Fibroblast of lung (primary cell): ENCODE measurements at regions not wholly inside any gene's neighbourhood (a gene's known extent, or its start where the extent isn't known, plus 50 kb on each side); places are given as distances from the start of the nearest gene placed in this dataset.

Source experiments
- DNase-seq, 2 donors: peaks; one replicate each; pipeline versions ENCODE4 v3.0.0 to v3.0.0-alpha.2; 2010; ENCODE audit warnings: low read depth in 2 of 2
- H2AFZ ChIP-seq: 2 replicates; pipeline ENCODE4 v1.5.1; 2012; ENCODE audit warnings: low read length, control low read depth, inconsistent platforms
- H3K27ac ChIP-seq: 2 replicates; pipeline ENCODE4 v1.5.1; 2011; ENCODE audit warnings: low read length, control low read depth; ENCODE audit not compliant: insufficient read depth
- H3K27me3 ChIP-seq: 2 replicates; pipeline ENCODE4 v1.5.1; 2011; ENCODE audit warnings: mild to moderate bottlenecking, low read length; ENCODE audit not compliant: control insufficient read depth, insufficient read depth
- H3K36me3 ChIP-seq: 2 replicates; pipeline ENCODE4 v1.5.1; 2011; ENCODE audit warnings: low read length; ENCODE audit not compliant: control insufficient read depth, insufficient read depth
- H3K4me1 ChIP-seq: 2 replicates; pipeline ENCODE4 v1.5.1; 2011; ENCODE audit warnings: low read length; ENCODE audit not compliant: control insufficient read depth, insufficient read depth; ENCODE audit errors: extremely low read depth
- H3K4me2 ChIP-seq: 2 replicates; pipeline ENCODE4 v1.5.1; 2011; ENCODE audit warnings: low read length, control low read depth; ENCODE audit not compliant: insufficient read depth; ENCODE audit errors: extremely low read depth
- H3K4me3 ChIP-seq, 4 experiments: fragments of 200-600 bp in 1 of 4; sonication (generic) in 1 of 4; replicated peaks in 1 of 4; 2 replicates each; pipeline ENCODE4 v1.5.1; 2011 to 2016; ENCODE audit warnings: low read length in 4 of 4, low read depth in 3 of 4, mild to moderate bottlenecking in 3 of 4, control low read depth in 2 of 4, inconsistent platforms in 1 of 4, mixed read lengths in 1 of 4; ENCODE audit not compliant: insufficient read depth in 1 of 4; ENCODE audit errors: control extremely low read depth in 1 of 4
- H3K79me2 ChIP-seq: 2 replicates; pipeline ENCODE4 v1.5.1; 2012; ENCODE audit warnings: mild to moderate bottlenecking, low read length, inconsistent platforms; ENCODE audit not compliant: control insufficient read depth, insufficient read depth
- H3K9ac ChIP-seq: 2 replicates; pipeline ENCODE4 v1.5.1; 2011; ENCODE audit warnings: mild to moderate bottlenecking, low read length, control low read depth; ENCODE audit not compliant: insufficient read depth
- H3K9me3 ChIP-seq: 2 replicates; pipeline ENCODE4 v1.5.1; 2012; ENCODE audit warnings: low read depth, low read length; ENCODE audit not compliant: control insufficient read depth, insufficient read depth
- H4K20me1 ChIP-seq: 2 replicates; pipeline ENCODE4 v1.5.1; 2011; ENCODE audit warnings: low read length; ENCODE audit not compliant: control insufficient read depth, insufficient read depth; ENCODE audit errors: extremely low read depth
- EZH2 ChIP-seq: IDR thresholded peaks from 2 replicates; pipeline ENCODE4 v1.5.1; 2012; ENCODE audit warnings: low read length, control low read depth, mild to moderate bottlenecking; ENCODE audit errors: missing control alignments
- TF ChIP-seq, protein P1 (sequence below), 2 donors: IDR thresholded peaks in 1 of 2; conservative IDR thresholded peaks in 1 of 2; 1 replicate in 1 of 2; 2 replicates in 1 of 2; pipeline ENCODE4 v1.5.1; 2011 to 2012; ENCODE audit warnings: low read length in 2 of 2, control low read depth in 1 of 2, inconsistent platforms in 1 of 2, low read depth in 1 of 2, mild to moderate bottlenecking in 1 of 2

DNA sequence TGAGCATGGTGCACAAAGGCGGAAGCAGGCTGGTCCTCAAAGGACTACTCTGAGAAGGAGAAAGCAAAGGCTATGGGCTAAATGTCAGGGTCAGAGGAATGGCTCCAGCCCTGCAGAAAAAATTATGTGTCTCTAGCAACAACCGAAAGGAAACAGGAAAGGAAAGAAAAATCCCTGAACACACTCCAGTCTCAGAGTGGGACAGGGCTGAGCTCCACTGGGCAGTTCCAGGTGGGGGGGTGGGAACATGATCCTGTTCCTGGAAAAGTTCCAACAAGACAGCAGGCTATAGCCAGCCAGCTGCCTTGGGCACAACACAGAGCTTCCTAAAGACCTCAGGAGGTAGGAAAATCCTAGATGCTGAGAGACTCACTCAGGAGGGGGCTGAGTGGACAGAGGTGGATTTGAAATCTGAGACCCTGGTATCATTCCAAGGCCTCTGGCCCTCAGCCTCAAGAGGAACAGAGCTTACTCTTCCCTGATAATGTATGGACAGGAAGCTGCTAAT lies 1088.2 kb downstream of the TBC1D22A start:
- TF ChIP-seq, protein P1, sequence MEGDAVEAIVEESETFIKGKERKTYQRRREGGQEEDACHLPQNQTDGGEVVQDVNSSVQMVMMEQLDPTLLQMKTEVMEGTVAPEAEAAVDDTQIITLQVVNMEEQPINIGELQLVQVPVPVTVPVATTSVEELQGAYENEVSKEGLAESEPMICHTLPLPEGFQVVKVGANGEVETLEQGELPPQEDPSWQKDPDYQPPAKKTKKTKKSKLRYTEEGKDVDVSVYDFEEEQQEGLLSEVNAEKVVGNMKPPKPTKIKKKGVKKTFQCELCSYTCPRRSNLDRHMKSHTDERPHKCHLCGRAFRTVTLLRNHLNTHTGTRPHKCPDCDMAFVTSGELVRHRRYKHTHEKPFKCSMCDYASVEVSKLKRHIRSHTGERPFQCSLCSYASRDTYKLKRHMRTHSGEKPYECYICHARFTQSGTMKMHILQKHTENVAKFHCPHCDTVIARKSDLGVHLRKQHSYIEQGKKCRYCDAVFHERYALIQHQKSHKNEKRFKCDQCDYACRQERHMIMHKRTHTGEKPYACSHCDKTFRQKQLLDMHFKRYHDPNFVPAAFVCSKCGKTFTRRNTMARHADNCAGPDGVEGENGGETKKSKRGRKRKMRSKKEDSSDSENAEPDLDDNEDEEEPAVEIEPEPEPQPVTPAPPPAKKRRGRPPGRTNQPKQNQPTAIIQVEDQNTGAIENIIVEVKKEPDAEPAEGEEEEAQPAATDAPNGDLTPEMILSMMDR (conservative IDR thresholded peaks at IDR 0.05 in 1 of 2, IDR thresholded peaks at IDR 0.05 in 1 of 2; ENCODE audit: low read depth in 1 of 2, low read length in 2 of 2): no peak
- no peak for TF ChIP-seq EZH2
- no peak overlapping the region for H3K4me3 ChIP-seq
- H4K20me1 ChIP-seq: no peaks in the 10 kb centered on the region
- no peak overlapping the region for H2AFZ ChIP-seq
- H3K79me2 ChIP-seq: no peaks in the 10 kb centered on the region
- H3K9me3 ChIP-seq: no peaks in the 10 kb centered on the region
- no peak overlapping the region for H3K27ac ChIP-seq
- H3K9ac ChIP-seq: no peak overlapping the region
- no peaks in the 10 kb centered on the region for H3K4me1 ChIP-seq
- no peaks in the 10 kb centered on the region for H3K27me3 ChIP-seq
- no peaks in the 10 kb centered on the region for H3K36me3 ChIP-seq
- DNase-seq: peak in 1 of 2 donors; percentile 4
- H3K4me2 ChIP-seq: no peak overlapping the region

DNA sequence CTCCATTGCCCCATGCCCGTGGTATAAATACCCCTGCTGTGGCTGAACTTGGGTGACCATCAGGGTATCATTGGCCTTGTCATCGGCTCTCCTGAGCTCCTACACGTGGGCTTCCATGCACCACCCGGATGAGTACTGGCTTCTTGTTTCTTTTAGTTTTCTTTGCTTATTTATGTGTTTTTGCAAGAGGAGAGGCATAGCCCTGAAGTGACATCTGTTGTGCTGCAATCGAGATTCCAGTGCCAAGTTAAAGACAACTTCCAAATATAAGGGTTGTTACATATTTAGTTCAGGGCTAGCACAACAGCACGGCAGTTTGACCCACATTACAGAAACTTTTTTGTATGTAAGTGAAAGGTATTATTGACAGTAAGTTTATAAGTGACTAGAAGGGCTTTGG lies 1087.1 kb downstream of the TBC1D22A start:
- H3K9me3 ChIP-seq: no peaks in the 10 kb centered on the region
- H4K20me1 ChIP-seq: no peaks in the 10 kb centered on the region
- TF ChIP-seq, protein P1 (conservative IDR thresholded peaks at IDR 0.05 in 1 of 2, IDR thresholded peaks at IDR 0.05 in 1 of 2; ENCODE audit: low read depth in 1 of 2, low read length in 2 of 2): no peak
- TF ChIP-seq EZH2: no peak
- H3K4me1 ChIP-seq: no peaks in the 10 kb centered on the region
- no peaks in the 10 kb centered on the region for H3K27me3 ChIP-seq
- no peak for DNase-seq
- H3K9ac ChIP-seq: no peak overlapping the region
- no peak overlapping the region for H2AFZ ChIP-seq
- no peak overlapping the region for H3K27ac ChIP-seq
- no peak overlapping the region for H3K4me3 ChIP-seq
- H3K4me2 ChIP-seq: no peak overlapping the region
- H3K36me3 ChIP-seq: no peaks in the 10 kb centered on the region
- no peaks in the 10 kb centered on the region for H3K79me2 ChIP-seq

DNA sequence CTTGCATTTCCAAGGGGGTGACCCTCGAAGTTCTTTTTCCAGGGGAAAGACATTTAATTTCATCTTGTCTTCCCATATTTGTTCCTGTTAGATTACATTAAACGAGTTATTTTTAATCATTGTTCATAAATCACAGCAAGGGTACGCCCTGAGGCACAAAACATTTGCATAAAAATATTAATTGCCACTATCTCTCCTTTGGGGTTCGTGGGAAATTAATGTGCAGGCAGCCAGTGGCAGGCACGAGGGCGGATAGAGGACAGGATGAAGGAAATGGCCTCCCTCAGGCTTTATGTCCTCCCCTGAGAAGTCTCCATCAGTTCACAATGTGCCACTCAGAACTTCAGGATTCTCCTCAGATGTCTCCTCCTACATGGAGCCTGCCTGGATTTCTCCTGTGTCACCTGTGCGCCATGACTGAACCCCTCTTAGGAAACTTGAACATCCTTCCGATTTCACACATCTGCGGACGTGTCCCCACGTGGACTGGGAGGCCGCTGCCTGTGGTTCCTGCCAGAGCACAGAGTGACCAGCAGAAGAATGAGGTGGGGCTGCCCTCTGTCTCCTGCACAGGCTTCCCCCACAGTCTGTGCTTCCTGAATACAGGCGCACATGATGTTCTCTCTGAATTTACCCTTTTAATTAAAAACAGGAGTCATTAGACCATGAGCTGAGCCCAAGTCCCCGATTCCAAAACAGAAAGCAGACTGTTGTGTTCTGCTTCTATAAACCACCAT lies 1085.9 kb downstream of the TBC1D22A start:
- H3K79me2 ChIP-seq: no peaks in the 10 kb centered on the region
- no peak overlapping the region for H3K4me3 ChIP-seq
- no peak for TF ChIP-seq EZH2
- TF ChIP-seq, protein P1 (conservative IDR thresholded peaks at IDR 0.05 in 1 of 2, IDR thresholded peaks at IDR 0.05 in 1 of 2; ENCODE audit: low read depth in 1 of 2, low read length in 2 of 2): no peak
- no peak overlapping the region for H2AFZ ChIP-seq
- H3K27ac ChIP-seq: no peak overlapping the region
- no peak for DNase-seq
- no peaks in the 10 kb centered on the region for H3K9me3 ChIP-seq
- H3K9ac ChIP-seq: no peak overlapping the region
- no peaks in the 10 kb centered on the region for H4K20me1 ChIP-seq
- no peaks in the 10 kb centered on the region for H3K36me3 ChIP-seq
- no peak overlapping the region for H3K4me2 ChIP-seq
- no peaks in the 10 kb centered on the region for H3K4me1 ChIP-seq
- H3K27me3 ChIP-seq: no peaks in the 10 kb centered on the region
